ENCODE measurements at regions not wholly inside any gene's neighbourhood (a gene's known extent, or its start where the extent isn't known, plus 50 kb on each side); places are given as distances from the start of the nearest gene placed in this dataset.

- ChIA-PET CTCF (ENCODE audit: low intra/inter-chr PET ratio) (no interaction called here), POLR2A (no interaction called here)
- DNase-seq (ENCODE audit: extremely low read depth in 1 of 4, low spot score in 3 of 4) (no peak), ATAC-seq (no peak), FAIRE-seq (no peak)
- Histone ChIP-seq H3K4me1 (replicated peaks in 1 of 2; ENCODE audit: control insufficient read depth in 2 of 2, insufficient read depth in 2 of 2, low read length in 2 of 2) (no peaks in the 10 kb centered on the region), H3K4me3 (no peak overlapping the region), H4K20me1 (replicated peaks; ENCODE audit: control insufficient read depth, insufficient read depth, low read length) (no peaks in the 10 kb centered on the region), H3K9ac (ENCODE audit: insufficient read depth in 1 of 2, low read depth in 2 of 2, low read length in 2 of 2) (no peak overlapping the region), H3K9me1 (ENCODE audit: control insufficient read depth, insufficient read depth, low read length) (no peaks in the 10 kb centered on the region), H3K4me2 (ENCODE audit: insufficient read depth, low read length) (no peak overlapping the region), H3K36me3 (ENCODE audit: control insufficient read depth, insufficient read depth, low read length) (no peaks in the 10 kb centered on the region), H3K9me3 (replicated peaks; ENCODE audit: control insufficient read depth, insufficient read depth, low read depth, low read length) (no peaks in the 10 kb centered on the region), H3K27ac (ENCODE audit: extremely low read depth, low read depth, low read length) (no peak overlapping the region), H3K79me2 (ENCODE audit: control insufficient read depth, insufficient read depth, low read length) (no peaks in the 10 kb centered on the region), H2AFZ (ENCODE audit: low read depth, low read length) (no peak overlapping the region), H3K27me3 (ENCODE audit: control insufficient read depth in 2 of 2, insufficient read depth in 2 of 2, low read length in 2 of 2) (no peaks in the 10 kb centered on the region)
- TF ChIP-seq EWSR1 (IDR thresholded peaks at IDR 0.05; ENCODE audit: borderline replicate concordance, low read depth, partially characterized antibody) (no peak), ZNF3 (CRISPR knock-in tag; IDR thresholded peaks at IDR 0.05) (no peak), ZNF512 (tag; IDR thresholded peaks at IDR 0.05) (no peak), TGIF2 (CRISPR knock-in tag; IDR thresholded peaks at IDR 0.05) (no peak), MXI1 (IDR thresholded peaks at IDR 0.05; ENCODE audit: low read depth, low read length) (no peak), ZBTB8A (IDR thresholded peaks at IDR 0.05; ENCODE audit: partially characterized antibody) (no peak), FOSL1 (tag; conservative IDR thresholded peaks at IDR 0.05) (no peak), ZKSCAN8 (CRISPR knock-in tag; IDR thresholded peaks at IDR 0.05) (no peak), SMARCB1 (IDR thresholded peaks at IDR 0.05; ENCODE audit: insufficient read length, low read depth) (no peak), E2F4 (CRISPR knock-in tag; IDR thresholded peaks at IDR 0.05; ENCODE audit: low read depth) (no peak), CCNT2 (IDR thresholded peaks at IDR 0.05; ENCODE audit: borderline replicate concordance, extremely low read depth, insufficient read length, low read depth, low read length) (no peak), BRD9 (IDR thresholded peaks at IDR 0.05; ENCODE audit: low read depth, partially characterized antibody) (no peak), MITF (IDR thresholded peaks at IDR 0.05) (no peak), ETV5 (CRISPR knock-in tag; IDR thresholded peaks at IDR 0.05; ENCODE audit: low read depth) (no peak), CTCFL (IDR thresholded peaks at IDR 0.05; ENCODE audit: borderline replicate concordance, insufficient read depth, low read depth, low read length, poor library complexity, severe bottlenecking) (no peak), ZNF57 (CRISPR knock-in tag; IDR thresholded peaks at IDR 0.05) (no peak)
- intact Hi-C loops (cut with micrococcal nuclease) (no loop called here), in situ Hi-C loops (cut with MboI) (no loop called here)
- no TSS peak for BruUV-seq (replicated peaks)
- 0% methylated on average over 6 of the region's 6 CpGs for WGBS (ENCODE audit: insufficient coverage, low coverage, missing lambda C conversion rate)
Measured at GRCh38 chr20:19070026-19070425, 142.4 kb upstream of the SLC24A3 start.
